NB4 (cell line): ENCODE measurements at regions not wholly inside any gene's neighbourhood (a gene's known extent, or its start where the extent isn't known, plus 50 kb on each side); places are given as distances from the start of the nearest gene placed in this dataset.

Experiments used
- POLR2A ChIP-seq: IDR thresholded peaks from 2 replicates; pipeline ENCODE4 v1.6.1; 2011; ENCODE audit warnings: mild to moderate bottlenecking; ENCODE audit not compliant: insufficient read length; ENCODE audit errors: extremely low read depth
- TF ChIP-seq, protein P1 (sequence below): IDR thresholded peaks from one replicate; pipeline ENCODE4 v1.5.1; 2012; ENCODE audit warnings: low read depth, low read length

DNA sequence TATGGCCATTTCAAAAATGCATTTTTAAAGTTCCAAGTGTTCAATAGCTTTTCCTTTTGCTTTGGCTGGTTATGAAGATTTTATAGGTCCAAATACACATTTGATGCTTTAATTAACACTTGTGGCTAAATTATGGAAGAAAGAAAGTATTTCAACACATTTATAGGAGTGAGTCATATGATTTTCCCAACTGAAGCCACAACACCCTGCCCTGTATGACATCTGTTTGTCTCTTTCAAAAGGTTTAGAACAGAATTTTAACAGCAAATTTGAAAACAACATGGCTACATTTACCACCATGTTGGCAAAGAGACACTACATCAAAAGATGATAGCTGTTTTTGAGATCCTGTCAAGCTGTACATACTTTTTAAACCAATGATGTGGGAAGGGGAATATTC is 99.4 kb downstream of the TMEM174 start:
- TF ChIP-seq, protein P1, sequence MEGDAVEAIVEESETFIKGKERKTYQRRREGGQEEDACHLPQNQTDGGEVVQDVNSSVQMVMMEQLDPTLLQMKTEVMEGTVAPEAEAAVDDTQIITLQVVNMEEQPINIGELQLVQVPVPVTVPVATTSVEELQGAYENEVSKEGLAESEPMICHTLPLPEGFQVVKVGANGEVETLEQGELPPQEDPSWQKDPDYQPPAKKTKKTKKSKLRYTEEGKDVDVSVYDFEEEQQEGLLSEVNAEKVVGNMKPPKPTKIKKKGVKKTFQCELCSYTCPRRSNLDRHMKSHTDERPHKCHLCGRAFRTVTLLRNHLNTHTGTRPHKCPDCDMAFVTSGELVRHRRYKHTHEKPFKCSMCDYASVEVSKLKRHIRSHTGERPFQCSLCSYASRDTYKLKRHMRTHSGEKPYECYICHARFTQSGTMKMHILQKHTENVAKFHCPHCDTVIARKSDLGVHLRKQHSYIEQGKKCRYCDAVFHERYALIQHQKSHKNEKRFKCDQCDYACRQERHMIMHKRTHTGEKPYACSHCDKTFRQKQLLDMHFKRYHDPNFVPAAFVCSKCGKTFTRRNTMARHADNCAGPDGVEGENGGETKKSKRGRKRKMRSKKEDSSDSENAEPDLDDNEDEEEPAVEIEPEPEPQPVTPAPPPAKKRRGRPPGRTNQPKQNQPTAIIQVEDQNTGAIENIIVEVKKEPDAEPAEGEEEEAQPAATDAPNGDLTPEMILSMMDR, result no peak
- no peak for TF ChIP-seq POLR2A
